Upper lobe of left lung (tissue), 4 donors: ENCODE measurements at regions not wholly inside any gene's neighbourhood (a gene's known extent, or its start where the extent isn't known, plus 50 kb on each side); places are given as distances from the start of the nearest gene placed in this dataset.

Source experiments
- CTCF ChIP-seq, 6 experiments: fragments of 450-650 bp in 4 of 6; fragments of 200-600 bp in 2 of 6; sonication (generic) in 2 of 6; IDR thresholded peaks; one replicate each; pipeline ENCODE4 v1.5.1; 2016 to 2019; ENCODE audit warnings: antibody characterized with exemption in 6 of 6
- POLR2A ChIP-seq, 4 donors: fragments of 450-650 bp; IDR thresholded peaks; one replicate each; pipeline ENCODE4 v1.5.1; 2016 to 2017; ENCODE audit warnings: antibody characterized with exemption in 4 of 4, mild to moderate bottlenecking in 2 of 4
- POLR2AphosphoS5 ChIP-seq, 2 donors: sonication (generic); formaldehyde crosslinking; IDR thresholded peaks; one replicate each; pipeline ENCODE4 v1.5.1; 2017; ENCODE audit warnings: antibody characterized with exemption in 2 of 2

- no peak for TF ChIP-seq CTCF (IDR thresholded peaks at IDR 0.05)
- no peak for TF ChIP-seq POLR2A (IDR thresholded peaks at IDR 0.05)
- TF ChIP-seq POLR2AphosphoS5 (IDR thresholded peaks at IDR 0.05) = no peak
These were observed 86.4 kb downstream of the NENF start for GRCh38 chr1:212519131-212519530.
